Esophagus squamous epithelium (tissue), 5 donors: ENCODE measurements at regions not wholly inside any gene's neighbourhood (a gene's known extent, or its start where the extent isn't known, plus 50 kb on each side); places are given as distances from the start of the nearest gene placed in this dataset.

ENCODE experiments used
- DNase-seq: peaks from one replicate; lab custom pipeline; 2025; lab: John Stamatoyannopoulos, UW
- H3K27ac ChIP-seq, 4 donors: fragments of 200-600 bp; sonication (generic); one replicate each; pipeline ENCODE4 v1.5.1; 2016 to 2019; ENCODE audit warnings: mild to moderate bottlenecking in 1 of 4
- H3K27me3 ChIP-seq, 4 donors: fragments of 200-600 bp; sonication (generic); 1 replicate in 3 of 4; 2 replicates in 1 of 4; pipeline versions ENCODE4 v1.5.1 to v1.6.0; 2017 to 2021; ENCODE audit warnings: antibody characterized with exemption in 1 of 4
- H3K36me3 ChIP-seq, 3 donors: fragments of 200-600 bp; sonication (generic); one replicate each; pipeline ENCODE4 v1.5.1; 2016 to 2019
- H3K4me1 ChIP-seq, 3 donors: fragments of 200-600 bp; sonication (generic); one replicate each; pipeline ENCODE4 v1.5.1; 2017 to 2019
- H3K4me3 ChIP-seq, 4 donors: fragments of 200-600 bp; sonication (generic); 1 replicate in 3 of 4; 2 replicates in 1 of 4; pipeline ENCODE4 v1.5.1; 2016 to 2019; ENCODE audit warnings: mild to moderate bottlenecking in 2 of 4, moderate library complexity in 1 of 4
- H3K9me3 ChIP-seq, 3 donors: fragments of 200-600 bp; sonication (generic); one replicate each; pipeline ENCODE4 v1.5.1; 2016 to 2019
- POLR2A ChIP-seq, 4 donors: fragments of 450-650 bp; IDR thresholded peaks; one replicate each; pipeline ENCODE4 v1.6.1; 2017; ENCODE audit warnings: antibody characterized with exemption in 4 of 4, mild to moderate bottlenecking in 4 of 4, moderate library complexity in 3 of 4
- WGBS, 2 donors: methylation state at CpG; one replicate each; pipeline ENCODE4 v1.1.5; 2018; 5-methylcytosine and 5-hydroxymethylcytosine counted together
- intact Hi-C: fragments of 100-400 bp; cut with DNase I; formaldehyde crosslinking; loops from one replicate; pipeline ENCODE4 v1.15.0; 2022
- TF ChIP-seq, protein P1 (sequence below), 6 experiments: fragments of 450-650 bp in 4 of 6; fragments of 200-600 bp in 2 of 6; sonication (generic) in 2 of 6; IDR thresholded peaks; one replicate each; pipeline ENCODE4 v1.5.1; 2016 to 2019; ENCODE audit warnings: antibody characterized with exemption in 6 of 6, mild to moderate bottlenecking in 4 of 6, moderate library complexity in 4 of 6
- donor health status: DM: yes; HTN: yes; CAD: no.

DNA sequence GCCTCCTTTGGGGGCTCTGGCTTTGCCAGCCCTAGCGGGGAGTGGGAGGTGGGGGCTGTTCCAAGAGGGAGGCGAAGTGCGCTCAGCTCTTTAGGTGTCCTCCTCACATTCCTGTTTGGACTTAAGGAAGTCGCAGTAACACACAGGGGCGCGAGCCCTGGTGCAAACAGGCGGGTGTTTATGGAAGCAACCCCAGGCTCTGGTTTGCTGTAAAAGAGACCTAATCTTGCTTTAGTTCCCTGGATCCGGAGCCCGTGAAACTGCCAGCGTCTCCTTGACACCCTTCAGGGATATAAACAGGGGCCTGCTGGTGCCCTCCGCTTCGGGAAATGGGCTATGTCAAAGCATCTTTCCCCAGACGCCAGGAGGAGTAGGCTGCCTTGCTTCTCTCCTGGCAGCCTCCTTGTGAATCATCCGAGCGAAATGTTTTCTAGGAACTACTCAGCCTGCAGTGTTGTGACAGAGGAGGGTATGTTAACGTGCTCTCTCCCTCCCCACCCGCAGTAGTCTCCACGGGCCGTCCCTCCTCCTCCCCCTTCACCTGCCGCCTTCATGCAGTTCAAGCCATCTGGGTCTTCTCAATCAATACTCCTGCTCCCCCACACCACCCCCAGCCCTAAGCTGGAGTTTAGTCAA, 168.0 kb upstream of the LRFN2 start:
- peak overlapping the region in 1 of 4 donors; percentile 9 for H3K27ac ChIP-seq
- 35 to 37% methylated on average over 12 to 20 of the region's 20 CpGs for WGBS, 2 donors
- no peaks in the 10 kb centered on the region for H3K9me3 ChIP-seq
- no peak overlapping the region for H3K4me3 ChIP-seq
- no peak for TF ChIP-seq POLR2A (IDR thresholded peaks at IDR 0.05)
- TF ChIP-seq, protein P1, sequence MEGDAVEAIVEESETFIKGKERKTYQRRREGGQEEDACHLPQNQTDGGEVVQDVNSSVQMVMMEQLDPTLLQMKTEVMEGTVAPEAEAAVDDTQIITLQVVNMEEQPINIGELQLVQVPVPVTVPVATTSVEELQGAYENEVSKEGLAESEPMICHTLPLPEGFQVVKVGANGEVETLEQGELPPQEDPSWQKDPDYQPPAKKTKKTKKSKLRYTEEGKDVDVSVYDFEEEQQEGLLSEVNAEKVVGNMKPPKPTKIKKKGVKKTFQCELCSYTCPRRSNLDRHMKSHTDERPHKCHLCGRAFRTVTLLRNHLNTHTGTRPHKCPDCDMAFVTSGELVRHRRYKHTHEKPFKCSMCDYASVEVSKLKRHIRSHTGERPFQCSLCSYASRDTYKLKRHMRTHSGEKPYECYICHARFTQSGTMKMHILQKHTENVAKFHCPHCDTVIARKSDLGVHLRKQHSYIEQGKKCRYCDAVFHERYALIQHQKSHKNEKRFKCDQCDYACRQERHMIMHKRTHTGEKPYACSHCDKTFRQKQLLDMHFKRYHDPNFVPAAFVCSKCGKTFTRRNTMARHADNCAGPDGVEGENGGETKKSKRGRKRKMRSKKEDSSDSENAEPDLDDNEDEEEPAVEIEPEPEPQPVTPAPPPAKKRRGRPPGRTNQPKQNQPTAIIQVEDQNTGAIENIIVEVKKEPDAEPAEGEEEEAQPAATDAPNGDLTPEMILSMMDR (IDR thresholded peaks at IDR 0.05) = no peak
- no peak for DNase-seq
- H3K4me1 ChIP-seq = peaks cover 0 to 22% (median 3%) of the 10 kb centered on the region in 3 donors
- H3K27me3 ChIP-seq = peaks cover 0 to 76% (median 0%) of the 10 kb centered on the region in 4 donors
- no peaks in the 10 kb centered on the region for H3K36me3 ChIP-seq
- intact Hi-C loops = no loop called here

DNA sequence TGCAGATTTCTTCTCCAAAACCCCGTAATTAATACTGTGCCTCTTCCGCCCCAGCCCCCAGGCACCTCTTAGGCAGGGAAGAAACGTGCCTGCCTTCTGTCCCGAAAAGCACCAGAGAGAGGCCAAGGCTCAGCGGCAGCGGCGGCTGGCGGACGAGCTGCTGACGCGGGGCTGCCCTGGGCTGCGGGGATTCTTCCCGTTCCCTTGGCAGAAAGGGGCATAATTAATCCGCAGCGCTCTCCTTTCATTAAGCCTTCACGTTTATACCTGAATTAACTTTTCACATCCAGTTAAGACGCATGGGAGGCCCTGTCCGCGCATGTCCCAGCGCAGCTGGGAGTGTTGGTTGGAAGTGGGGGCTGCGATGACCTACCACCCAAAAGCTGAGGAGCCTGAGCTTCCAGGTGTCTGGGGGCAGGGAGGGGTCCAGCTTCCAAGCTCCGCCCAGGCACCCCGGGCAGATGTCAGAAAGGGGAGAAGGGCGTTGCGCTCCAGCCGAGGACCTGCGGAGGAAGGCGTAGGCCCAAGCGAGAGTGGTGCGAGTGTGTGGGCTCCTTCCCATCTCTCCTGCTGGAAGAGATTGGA, 167.4 kb upstream of the LRFN2 start:
- H3K4me1 ChIP-seq = peaks cover 0 to 22% (median 3%) of the 10 kb centered on the region in 3 donors
- H3K9me3 ChIP-seq = no peaks in the 10 kb centered on the region
- H3K36me3 ChIP-seq = no peaks in the 10 kb centered on the region
- H3K4me3 ChIP-seq = no peak overlapping the region
- TF ChIP-seq, protein P1 (IDR thresholded peaks at IDR 0.05) = no peak
- TF ChIP-seq POLR2A (IDR thresholded peaks at IDR 0.05) = no peak
- H3K27me3 ChIP-seq = peaks cover 0 to 76% (median 0%) of the 10 kb centered on the region in 4 donors
- intact Hi-C loops = no loop called here
- no peak for DNase-seq
- 53 to 56% methylated on average over 15 to 23 of the region's 30 CpGs for WGBS, 2 donors
- no peak overlapping the region for H3K27ac ChIP-seq

DNA sequence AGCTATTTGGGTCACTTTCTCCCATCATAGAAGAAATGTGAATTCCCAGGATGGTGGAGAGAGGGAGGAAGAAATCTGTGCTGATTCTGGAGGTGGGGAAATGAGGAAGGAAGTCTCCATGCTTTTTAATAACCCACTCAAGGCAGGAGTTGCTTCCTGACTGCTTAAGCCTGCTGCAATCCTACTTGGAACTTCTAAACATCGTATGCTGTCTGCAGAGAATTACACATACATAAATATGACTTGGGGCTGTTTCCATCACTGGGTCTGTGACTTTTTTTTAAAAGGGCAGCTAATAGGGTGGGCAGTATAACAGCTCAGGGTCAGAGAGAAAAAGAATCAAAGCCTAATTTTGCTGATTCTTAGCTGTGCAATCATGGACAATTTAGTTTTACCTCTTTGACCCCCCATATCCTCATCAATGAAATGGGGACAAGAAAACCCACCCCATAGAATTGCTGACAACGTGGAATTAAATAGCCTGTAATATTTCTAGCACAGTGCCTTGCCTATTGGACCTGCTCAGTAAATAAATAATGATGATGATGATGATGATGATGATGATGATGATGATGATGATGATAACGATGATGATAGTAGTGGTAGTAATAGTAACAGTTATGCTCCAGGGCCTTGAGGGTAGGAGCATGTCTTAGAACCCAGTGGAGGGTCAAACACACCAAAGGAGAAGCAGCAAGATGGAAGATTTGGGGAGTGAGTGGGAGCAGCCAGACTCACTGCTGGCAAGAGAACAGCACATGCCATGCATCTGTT, 166.7 kb upstream of the LRFN2 start:
- H3K27me3 ChIP-seq = peaks cover 0 to 70% (median 0%) of the 10 kb centered on the region in 4 donors

DNA sequence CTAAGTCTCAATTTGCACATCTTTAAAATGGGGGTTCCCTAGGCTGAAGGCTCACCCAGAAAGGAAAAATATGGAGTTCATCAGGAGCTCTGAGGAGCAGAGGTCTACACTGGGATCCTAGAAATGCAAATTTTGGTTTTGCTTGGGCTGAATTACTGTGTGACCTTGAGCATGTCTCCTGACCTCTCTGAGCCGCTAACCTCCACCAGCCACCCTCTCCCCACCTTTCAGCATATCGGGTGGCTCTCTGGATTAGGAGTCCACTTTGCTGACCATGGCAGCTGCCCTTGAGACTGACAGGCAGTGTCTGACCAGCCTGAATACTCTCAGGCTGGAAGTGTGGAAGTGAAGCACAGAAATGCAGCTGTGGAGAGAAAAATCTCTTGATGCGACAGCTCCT, 165.9 kb upstream of the LRFN2 start:
- intact Hi-C loops = no loop called here
- no peaks in the 10 kb centered on the region for H3K9me3 ChIP-seq
- H3K4me3 ChIP-seq = no peak overlapping the region
- H3K4me1 ChIP-seq = peaks cover 0 to 22% (median 3%) of the 10 kb centered on the region in 3 donors
- TF ChIP-seq, protein P1 (IDR thresholded peaks at IDR 0.05) = no peak
- TF ChIP-seq POLR2A (IDR thresholded peaks at IDR 0.05) = no peak
- no peak for DNase-seq
- H3K27ac ChIP-seq = no peak overlapping the region
- H3K27me3 ChIP-seq = peaks cover 0 to 61% (median 0%) of the 10 kb centered on the region in 4 donors
- 89% methylated on average over 3 of the region's 3 CpGs; no CpG with 5 or more reads in 1 of the 2 donors for WGBS, 2 donors
- H3K36me3 ChIP-seq = no peaks in the 10 kb centered on the region

More for the DNA sequence above, 166.7 kb upstream of the LRFN2 start:
- Histone ChIP-seq H3K36me3 (no peaks in the 10 kb centered on the region), H3K4me1 (peaks cover 0 to 22% (median 3%) of the 10 kb centered on the region in 3 donors), H3K9me3 (no peaks in the 10 kb centered on the region), H3K27ac (no peak overlapping the region), H3K4me3 (no peak overlapping the region)
- no peak for DNase-seq
- 74% methylated on average over 3 of the region's 3 CpGs for WGBS, 2 donors
- TF ChIP-seq, protein P1 (IDR thresholded peaks at IDR 0.05) = no peak
- no peak for TF ChIP-seq POLR2A (IDR thresholded peaks at IDR 0.05)
- intact Hi-C loops = no loop called here

DNA sequence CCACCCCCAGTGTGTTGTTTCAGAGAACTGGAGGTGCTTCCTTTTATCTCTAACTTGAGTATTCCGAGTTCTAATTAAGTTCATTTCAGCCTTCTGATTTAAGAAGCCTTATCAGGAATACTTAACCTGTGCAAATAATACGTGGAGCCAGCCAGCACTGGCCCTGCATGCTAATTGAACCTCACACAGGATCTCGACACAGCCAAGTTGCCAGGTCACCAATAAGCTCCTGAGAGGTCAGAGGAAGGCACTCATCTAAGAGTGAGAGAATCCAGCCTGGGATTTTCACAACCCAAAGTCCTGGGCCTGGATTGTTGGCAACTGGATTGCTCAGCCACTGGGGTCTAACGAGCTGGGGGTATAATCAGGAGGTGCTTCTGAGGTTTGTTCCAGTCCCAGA, 157.7 kb upstream of the LRFN2 start:
- 68 to 88% methylated on average over 2 to 4 of the region's 4 CpGs for WGBS, 2 donors
- no peaks in the 10 kb centered on the region for H3K9me3 ChIP-seq
- intact Hi-C loops = no loop called here
- peaks cover 0 to 36% (median 3%) of the 10 kb centered on the region in 3 donors for H3K4me1 ChIP-seq
- TF ChIP-seq, protein P1 (IDR thresholded peaks at IDR 0.05) = no peak
- no peak for TF ChIP-seq POLR2A (IDR thresholded peaks at IDR 0.05)
- H3K27ac ChIP-seq = no peak overlapping the region
- DNase-seq = no peak
- no peak overlapping the region for H3K4me3 ChIP-seq
- no peaks in the 10 kb centered on the region for H3K36me3 ChIP-seq
- H3K27me3 ChIP-seq = peaks cover 0 to 11% (median 0%) of the 10 kb centered on the region in 4 donors
